Endothelial cell of hepatic sinusoid (primary cell): ENCODE measurements at regions not wholly inside any gene's neighbourhood (a gene's known extent, or its start where the extent isn't known, plus 50 kb on each side); places are given as distances from the start of the nearest gene placed in this dataset.

Experiments
- in situ Hi-C: cut with HindIII; loops from 2 replicates; pipeline ENCODE4 v1.10.0; 2017; ENCODE audit warnings: low sequenced_read_pairs

- in situ Hi-C loops: loop anchor here (5.0 kb wide), 2 partner anchors 55 to 65 kb away; no protein-coding TSS in a partner anchor
Measured at GRCh38 chr2:215527736-215528135, 91.9 kb upstream of the FN1 start.

- in situ Hi-C loops: loop anchor here (5.0 kb wide), 2 partner anchors 54 to 66 kb away; no protein-coding TSS in a partner anchor
Measured at GRCh38 chr2:215526341-215526740, 90.5 kb upstream of the FN1 start.

DNA sequence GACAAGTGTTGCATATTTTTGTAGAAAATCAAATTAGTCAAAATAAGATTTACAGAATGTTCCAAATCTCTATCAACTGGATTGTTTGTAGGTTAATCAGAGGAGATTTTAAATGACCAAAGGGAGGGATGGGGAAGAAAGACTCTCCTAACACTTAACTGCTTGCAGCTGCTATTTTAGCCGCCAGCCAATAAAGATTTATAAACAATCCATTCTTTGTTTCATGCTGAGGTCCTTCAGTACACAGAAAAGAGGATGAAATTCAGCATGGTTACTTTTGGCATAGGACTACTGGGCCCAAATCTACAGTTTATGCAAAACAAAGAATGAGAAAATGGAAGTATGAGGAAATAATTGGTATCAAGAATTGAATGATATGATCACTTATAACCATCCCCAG lies 86.4 kb upstream of the FN1 start:
- in situ Hi-C loops: no loop called here

- in situ Hi-C loops: no loop called here
Measured at GRCh38 chr2:215521031-215521430, 85.2 kb upstream of the FN1 start.

- in situ Hi-C loops: no loop called here
Measured at GRCh38 chr2:215517391-215517790, 81.5 kb upstream of the FN1 start.

- in situ Hi-C loops: no loop called here
Measured at GRCh38 chr2:215514516-215514915, 78.6 kb upstream of the FN1 start.

- in situ Hi-C loops: no loop called here
Measured at GRCh38 chr2:215511454-215512346, 75.8 kb upstream of the FN1 start.

DNA sequence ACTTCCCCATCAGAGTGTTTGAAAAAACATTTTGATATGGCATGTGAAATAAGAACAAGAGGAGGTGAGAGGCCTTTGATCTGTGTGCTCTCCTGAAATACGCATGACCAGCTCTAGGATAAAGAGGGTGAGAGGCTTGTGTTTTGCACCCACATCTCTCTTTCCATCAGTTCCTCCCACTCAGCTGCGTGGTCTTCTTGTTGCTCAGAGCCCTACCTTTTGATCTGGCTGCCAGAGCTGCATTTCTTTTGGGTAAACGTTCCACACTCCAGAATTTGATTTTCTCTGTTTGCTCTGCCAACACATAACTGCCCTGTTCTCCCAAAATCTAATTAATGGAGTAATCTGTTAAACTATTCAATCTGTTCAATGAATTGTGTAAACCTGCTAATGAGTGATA lies 72.0 kb upstream of the FN1 start:
- in situ Hi-C loops: no loop called here

- in situ Hi-C loops: no loop called here
Measured at GRCh38 chr2:215507136-215507535, 71.3 kb upstream of the FN1 start.

DNA sequence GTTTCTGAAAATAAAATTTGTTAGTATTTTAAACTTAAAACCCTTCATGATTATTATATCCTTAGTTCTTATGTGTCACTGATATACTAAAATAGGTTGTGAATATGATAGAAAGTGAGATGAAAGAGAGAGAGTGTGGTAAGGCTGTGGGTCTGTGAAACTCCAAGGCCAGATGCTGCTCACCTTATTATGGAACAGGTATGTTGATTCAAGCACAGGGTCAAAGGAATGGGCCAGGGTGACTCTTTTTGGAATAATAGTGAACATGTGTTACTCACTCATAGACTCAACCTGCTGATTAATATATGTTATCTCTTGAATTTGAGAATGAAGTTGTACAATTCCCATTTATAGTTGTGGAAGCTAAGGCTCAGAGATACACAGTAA lies 70.7 kb upstream of the FN1 start:
- in situ Hi-C loops: no loop called here

- in situ Hi-C loops: no loop called here
Measured at GRCh38 chr2:215505044-215505786, 69.3 kb upstream of the FN1 start.

- in situ Hi-C loops: no loop called here
Measured at GRCh38 chr2:215504547-215504946, 68.7 kb upstream of the FN1 start.

GRCh38 chr2:215503381-215503780 lies 67.5 kb upstream of the FN1 start:
- in situ Hi-C loops: no loop called here

GRCh38 chr2:215500466-215500865 lies 64.6 kb upstream of the FN1 start:
- in situ Hi-C loops: no loop called here

GRCh38 chr2:215499331-215499730 lies 63.5 kb upstream of the FN1 start:
- in situ Hi-C loops: no loop called here

DNA sequence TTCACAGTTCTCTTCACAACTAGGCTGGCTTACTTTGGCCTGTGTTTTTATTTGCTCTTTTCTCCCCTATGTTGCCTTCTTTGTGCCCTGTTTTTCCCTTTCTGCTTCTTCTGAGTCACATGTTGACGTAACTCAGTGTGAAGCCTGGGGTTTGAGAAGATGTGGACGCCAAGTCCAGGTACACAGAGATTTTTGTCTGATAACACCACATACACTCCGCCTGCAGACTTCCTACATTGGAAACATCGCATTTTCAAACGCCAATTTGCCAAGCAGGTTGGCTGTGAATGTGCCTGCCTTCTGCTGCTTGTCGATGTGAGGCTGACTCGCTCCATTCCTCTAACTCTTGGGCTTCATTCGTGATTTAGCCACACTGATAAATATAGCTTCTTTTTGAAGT lies 62.6 kb upstream of the FN1 start:
- in situ Hi-C loops: no loop called here

DNA sequence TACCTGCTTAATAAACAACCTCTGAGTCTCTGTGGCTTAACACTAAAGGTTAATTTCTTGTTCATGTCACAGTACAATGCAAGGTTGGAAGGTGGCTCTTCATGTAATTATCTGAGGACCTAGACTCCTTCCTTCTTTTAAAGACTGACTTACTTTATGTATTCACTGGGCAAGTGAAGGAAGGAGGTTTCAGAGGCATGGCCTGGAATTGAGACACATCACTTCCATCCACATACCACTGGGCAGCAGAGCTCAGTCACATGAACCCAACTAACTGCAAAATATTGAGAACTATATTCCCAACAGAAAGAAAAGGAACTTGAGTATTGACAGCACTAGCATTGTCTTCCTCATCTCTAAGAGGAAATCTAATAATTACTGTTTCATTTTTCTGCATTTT lies 57.5 kb upstream of the FN1 start:
- in situ Hi-C loops: no loop called here

- in situ Hi-C loops: no loop called here
Measured at GRCh38 chr2:215489288-215489848, 53.5 kb upstream of the FN1 start.

GRCh38 chr2:215487002-215487372 lies 51.1 kb upstream of the FN1 start:
- in situ Hi-C loops: no loop called here

DNA sequence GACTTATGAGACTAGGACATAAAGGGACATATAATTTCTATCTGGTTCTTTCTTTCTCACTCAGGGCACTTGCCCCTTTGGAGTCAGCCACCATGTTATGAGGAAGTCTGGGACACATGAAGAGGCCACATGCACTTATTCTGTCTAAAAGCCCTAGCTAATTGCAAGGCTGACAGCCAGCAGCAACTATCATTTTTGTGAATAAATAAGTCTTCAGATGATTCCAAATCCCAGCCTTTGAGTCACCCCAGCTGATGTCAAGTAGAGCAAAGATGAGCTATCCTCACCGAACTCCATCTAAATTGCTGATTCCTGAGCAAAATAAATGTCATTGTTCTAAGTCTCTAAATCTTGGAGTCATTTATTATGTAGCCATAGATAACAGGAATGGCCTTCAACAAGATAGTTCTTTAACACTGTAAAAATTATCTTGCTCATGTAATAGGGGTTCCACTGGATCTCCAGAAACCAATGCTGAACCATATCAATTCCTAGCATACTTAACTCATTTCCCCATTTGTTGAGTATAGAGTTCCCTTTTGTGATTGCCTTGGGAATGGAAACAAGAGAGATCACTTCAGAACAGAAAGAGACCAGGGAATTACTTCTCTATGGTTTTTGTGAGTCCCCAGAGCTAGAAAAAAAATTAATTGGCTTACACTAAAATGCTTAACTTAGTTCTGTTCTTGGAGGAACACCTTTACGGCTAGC lies 50.6 kb upstream of the FN1 start:
- in situ Hi-C loops: no loop called here
